ENCODE measurements at regions not wholly inside any gene's neighbourhood (a gene's known extent, or its start where the extent isn't known, plus 50 kb on each side); places are given as distances from the start of the nearest gene placed in this dataset.

- Histone ChIP-seq H3K4me3 (ENCODE audit: low read depth, low read length, poor library complexity, severe bottlenecking) (no peak overlapping the region), H4K20me1 (ENCODE audit: insufficient read depth, low read length) (no peaks in the 10 kb centered on the region), H3K9ac (ENCODE audit: low read length) (no peak overlapping the region), H2AFZ (ENCODE audit: low read length) (no peak overlapping the region), H3F3A (ENCODE audit: insufficient read depth, low read length) (no peaks in the 10 kb centered on the region), H3K9me3 (ENCODE audit: low read length) (no peaks in the 10 kb centered on the region), H3K9me2 (ENCODE audit: low read depth, low read length) (no peaks in the 10 kb centered on the region), H3K27ac (ENCODE audit: low read depth, low read length, poor library complexity, severe bottlenecking) (no peak overlapping the region), H3K4me1 (ENCODE audit: insufficient read depth, low read length, severe bottlenecking) (no peaks in the 10 kb centered on the region), H3K36me3 (ENCODE audit: insufficient read depth, low read length) (no peaks in the 10 kb centered on the region), H3K27me3 (ENCODE audit: insufficient read depth, low read length) (no peaks in the 10 kb centered on the region), H3K79me2 (ENCODE audit: insufficient read depth, low read length) (no peaks in the 10 kb centered on the region), H3K4me2 (ENCODE audit: low read length) (no peak overlapping the region)
- TF ChIP-seq EZH2 (IDR thresholded peaks at IDR 0.05; ENCODE audit: borderline replicate concordance, low read length): no peak
- no peak for TF ChIP-seq CTCF (IDR thresholded peaks at IDR 0.05; ENCODE audit: low read length)
These were observed 585.0 kb upstream of the NXPH2 start for GRCh38 chr2:139365189-139365588.

GRCh38 chr2:139360654-139361053, 580.5 kb upstream of the NXPH2 start:
- H3K4me1 ChIP-seq (ENCODE audit: insufficient read depth, low read length, severe bottlenecking): no peaks in the 10 kb centered on the region
- no peak overlapping the region for H2AFZ ChIP-seq (ENCODE audit: low read length)
- no peaks in the 10 kb centered on the region for H3K27me3 ChIP-seq (ENCODE audit: insufficient read depth, low read length)
- H3K4me2 ChIP-seq (ENCODE audit: low read length): no peak overlapping the region
- H3K9me2 ChIP-seq (ENCODE audit: low read depth, low read length): no peaks in the 10 kb centered on the region
- no peak overlapping the region for H3K27ac ChIP-seq (ENCODE audit: low read depth, low read length, poor library complexity, severe bottlenecking)
- no peaks in the 10 kb centered on the region for H3K36me3 ChIP-seq (ENCODE audit: insufficient read depth, low read length)
- no peaks in the 10 kb centered on the region for H4K20me1 ChIP-seq (ENCODE audit: insufficient read depth, low read length)
- no peaks in the 10 kb centered on the region for H3F3A ChIP-seq (ENCODE audit: insufficient read depth, low read length)
- TF ChIP-seq EZH2 (IDR thresholded peaks at IDR 0.05; ENCODE audit: borderline replicate concordance, low read length) (no peak), CTCF (IDR thresholded peaks at IDR 0.05; ENCODE audit: low read length) (no peak)
- H3K9me3 ChIP-seq (ENCODE audit: low read length): no peaks in the 10 kb centered on the region
- H3K4me3 ChIP-seq (ENCODE audit: low read depth, low read length, poor library complexity, severe bottlenecking): no peak overlapping the region
- no peaks in the 10 kb centered on the region for H3K79me2 ChIP-seq (ENCODE audit: insufficient read depth, low read length)
- no peak overlapping the region for H3K9ac ChIP-seq (ENCODE audit: low read length)

GRCh38 chr2:139359818-139360217, 579.6 kb upstream of the NXPH2 start:
- TF ChIP-seq EZH2 (IDR thresholded peaks at IDR 0.05; ENCODE audit: borderline replicate concordance, low read length) (no peak), CTCF (IDR thresholded peaks at IDR 0.05; ENCODE audit: low read length) (no peak)

More at GRCh38 chr2:139359818-139360217, 579.6 kb upstream of the NXPH2 start:
- H3K4me1 ChIP-seq (ENCODE audit: insufficient read depth, low read length, severe bottlenecking): no peaks in the 10 kb centered on the region
- no peak overlapping the region for H3K9ac ChIP-seq (ENCODE audit: low read length)
- H3K79me2 ChIP-seq (ENCODE audit: insufficient read depth, low read length): no peaks in the 10 kb centered on the region
- H3K9me3 ChIP-seq (ENCODE audit: low read length): no peaks in the 10 kb centered on the region
- no peaks in the 10 kb centered on the region for H3K27me3 ChIP-seq (ENCODE audit: insufficient read depth, low read length)
- no peaks in the 10 kb centered on the region for H3K36me3 ChIP-seq (ENCODE audit: insufficient read depth, low read length)
- no peaks in the 10 kb centered on the region for H3F3A ChIP-seq (ENCODE audit: insufficient read depth, low read length)
- no peaks in the 10 kb centered on the region for H3K9me2 ChIP-seq (ENCODE audit: low read depth, low read length)
- H3K4me3 ChIP-seq (ENCODE audit: low read depth, low read length, poor library complexity, severe bottlenecking): no peak overlapping the region
- no peak overlapping the region for H3K4me2 ChIP-seq (ENCODE audit: low read length)
- H4K20me1 ChIP-seq (ENCODE audit: insufficient read depth, low read length): no peaks in the 10 kb centered on the region
- H2AFZ ChIP-seq (ENCODE audit: low read length): no peak overlapping the region
- H3K27ac ChIP-seq (ENCODE audit: low read depth, low read length, poor library complexity, severe bottlenecking): no peak overlapping the region

Data from OCI-LY1 (cell line).